ENCODE measurements at regions not wholly inside any gene's neighbourhood (a gene's known extent, or its start where the extent isn't known, plus 50 kb on each side); places are given as distances from the start of the nearest gene placed in this dataset.

DNA sequence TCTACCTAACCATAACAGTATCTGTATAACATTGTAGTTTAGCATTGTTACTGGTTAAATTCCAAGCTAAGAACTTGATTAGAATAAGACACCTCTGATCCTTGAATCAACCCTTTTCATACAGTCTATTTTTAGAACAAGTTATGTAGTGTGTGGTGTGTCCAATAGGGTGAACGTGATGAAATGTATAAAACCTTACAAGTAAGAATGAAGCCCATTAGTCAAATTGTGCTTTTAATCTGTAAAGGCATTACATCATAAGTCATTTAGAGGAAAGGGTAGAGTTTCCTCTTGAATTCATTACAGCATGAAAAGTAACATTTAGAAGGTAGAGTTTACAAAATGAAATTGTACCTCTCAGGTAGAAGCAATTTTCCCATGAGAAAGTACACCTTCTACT is 479.2 kb downstream of the LTN1 start:
- no TSS peak for BruUV-seq (replicated peaks)
- ChIA-PET CTCF (interaction anchor here (0.6 to 7.2 kb wide), 6 partner anchors 71 to 342 kb away, joined by 3 to 75 read pairs (median 3); no protein-coding TSS in a partner anchor), POLR2A (no interaction called here)
- no peak overlapping the region for H3K4me3 ChIP-seq (replicated peaks in 1 of 3; ENCODE audit: insufficient read depth in 1 of 3, low read depth in 1 of 3, low read length in 3 of 3)
- no peak overlapping the region for H2AFZ ChIP-seq (ENCODE audit: low read depth, low read length)
- no peaks in the 10 kb centered on the region for H3K27me3 ChIP-seq (ENCODE audit: control insufficient read depth in 2 of 2, insufficient read depth in 2 of 2, low read length in 2 of 2)
- dilution Hi-C loops (cut with MboI; ENCODE audit: extremely low pct_ligation_motif_present, low sequenced_read_pairs): no loop called here
- no peak overlapping the region for H3K9ac ChIP-seq (replicated peaks; ENCODE audit: extremely low read depth, insufficient read depth, low read length)
- H3K4me1 ChIP-seq (ENCODE audit: control insufficient read depth, extremely low read depth, insufficient read depth, low read length): peaks cover 7% of the 10 kb centered on the region
- no peaks in the 10 kb centered on the region for H4K20me1 ChIP-seq (replicated peaks; ENCODE audit: control insufficient read depth, extremely low read depth, insufficient read depth, low read length)
- no peaks in the 10 kb centered on the region for H3K79me2 ChIP-seq (ENCODE audit: control insufficient read depth, insufficient read depth, low read length)
- no peak overlapping the region for H3K27ac ChIP-seq (ENCODE audit: insufficient read depth, low read depth, low read length)
- H3K9me1 ChIP-seq (replicated peaks; ENCODE audit: control insufficient read depth, extremely low read depth, insufficient read depth, low read length): no peaks in the 10 kb centered on the region
- DNase-seq (ENCODE audit: low read depth, low spot score) (no peak), FAIRE-seq (no peak)
- TF ChIP-seq, protein P1, sequence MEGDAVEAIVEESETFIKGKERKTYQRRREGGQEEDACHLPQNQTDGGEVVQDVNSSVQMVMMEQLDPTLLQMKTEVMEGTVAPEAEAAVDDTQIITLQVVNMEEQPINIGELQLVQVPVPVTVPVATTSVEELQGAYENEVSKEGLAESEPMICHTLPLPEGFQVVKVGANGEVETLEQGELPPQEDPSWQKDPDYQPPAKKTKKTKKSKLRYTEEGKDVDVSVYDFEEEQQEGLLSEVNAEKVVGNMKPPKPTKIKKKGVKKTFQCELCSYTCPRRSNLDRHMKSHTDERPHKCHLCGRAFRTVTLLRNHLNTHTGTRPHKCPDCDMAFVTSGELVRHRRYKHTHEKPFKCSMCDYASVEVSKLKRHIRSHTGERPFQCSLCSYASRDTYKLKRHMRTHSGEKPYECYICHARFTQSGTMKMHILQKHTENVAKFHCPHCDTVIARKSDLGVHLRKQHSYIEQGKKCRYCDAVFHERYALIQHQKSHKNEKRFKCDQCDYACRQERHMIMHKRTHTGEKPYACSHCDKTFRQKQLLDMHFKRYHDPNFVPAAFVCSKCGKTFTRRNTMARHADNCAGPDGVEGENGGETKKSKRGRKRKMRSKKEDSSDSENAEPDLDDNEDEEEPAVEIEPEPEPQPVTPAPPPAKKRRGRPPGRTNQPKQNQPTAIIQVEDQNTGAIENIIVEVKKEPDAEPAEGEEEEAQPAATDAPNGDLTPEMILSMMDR (IDR thresholded peaks at IDR 0.05; ENCODE audit: extremely low read depth in 1 of 2, insufficient read depth in 1 of 2, low read depth in 1 of 2, low read length in 2 of 2): no peak
- TF ChIP-seq POLR2AphosphoS5 (IDR thresholded peaks at IDR 0.05; ENCODE audit: insufficient read depth, low read depth, low read length) (no peak), EZH2 (IDR thresholded peaks at IDR 0.05; ENCODE audit: borderline replicate concordance, low read depth, low read length, severe bottlenecking) (no peak), JUN (IDR thresholded peaks at IDR 0.05; ENCODE audit: borderline replicate concordance, insufficient read depth, insufficient read length, low read depth) (no peak), GATA2 (IDR thresholded peaks at IDR 0.05; ENCODE audit: insufficient read depth, insufficient read length, low read depth, low read length) (no peak), FOS (IDR thresholded peaks at IDR 0.05; ENCODE audit: borderline replicate concordance, insufficient read depth, low read length) (no peak)
- TF ChIP-seq, protein P2, sequence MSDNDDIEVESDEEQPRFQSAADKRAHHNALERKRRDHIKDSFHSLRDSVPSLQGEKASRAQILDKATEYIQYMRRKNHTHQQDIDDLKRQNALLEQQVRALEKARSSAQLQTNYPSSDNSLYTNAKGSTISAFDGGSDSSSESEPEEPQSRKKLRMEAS (IDR thresholded peaks at IDR 0.05; ENCODE audit: insufficient read depth, insufficient read length): no peak
- no peak overlapping the region for H3K4me2 ChIP-seq (ENCODE audit: insufficient read depth, low read length)
- H3K9me3 ChIP-seq (replicated peaks; ENCODE audit: control insufficient read depth, insufficient read depth, low read length): no peaks in the 10 kb centered on the region
- intact Hi-C loops (cut with micrococcal nuclease): loop anchor here (10.0 kb wide), 1 partner anchor 809 kb away; no protein-coding TSS in a partner anchor
- no peaks in the 10 kb centered on the region for H3K36me3 ChIP-seq (ENCODE audit: control insufficient read depth in 2 of 2, extremely low read depth in 1 of 2, insufficient read depth in 2 of 2, low read length in 2 of 2)
